OCI-LY7 (cell line): ENCODE measurements at regions not wholly inside any gene's neighbourhood (a gene's known extent, or its start where the extent isn't known, plus 50 kb on each side); places are given as distances from the start of the nearest gene placed in this dataset.

Source experiments
- EZH2phosphoT487 ChIP-seq: fragments of 200-600 bp; sonication (generic); IDR thresholded peaks from 2 replicates; pipeline ENCODE4 v1.6.1; 2018; ENCODE audit warnings: low read depth, borderline replicate concordance, mild to moderate bottlenecking, mixed run types, antibody characterized with exemption, low read length, moderate library complexity, mixed read lengths
- TF ChIP-seq, protein P1 (sequence below): fragments of 200-600 bp; sonication (generic); conservative IDR thresholded peaks from 2 replicates; pipeline ENCODE4 v1.5.1; 2014; ENCODE audit warnings: mild to moderate bottlenecking, antibody characterized with exemption, low read length, moderate library complexity, mixed read lengths

DNA sequence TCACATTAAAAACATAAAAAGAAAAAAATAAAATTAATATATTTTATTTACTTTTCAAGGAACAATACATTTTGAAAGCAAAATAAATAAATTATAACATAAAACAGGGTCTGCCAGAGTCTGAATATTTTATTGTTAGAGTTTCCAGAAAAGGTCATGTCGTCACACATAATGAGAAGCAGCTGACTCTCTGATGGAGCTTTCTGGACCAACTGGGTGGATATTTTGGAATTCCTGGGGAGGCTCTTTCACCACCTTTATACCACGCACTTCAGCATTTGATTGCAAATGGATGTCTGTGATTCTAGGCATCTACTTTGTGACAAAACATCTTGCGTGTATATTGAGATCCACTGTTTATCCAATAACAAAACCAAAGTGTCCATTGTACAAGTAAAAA, 455.0 kb upstream of the CCDC179 start:
- TF ChIP-seq EZH2phosphoT487, result no peak
- TF ChIP-seq, protein P1, sequence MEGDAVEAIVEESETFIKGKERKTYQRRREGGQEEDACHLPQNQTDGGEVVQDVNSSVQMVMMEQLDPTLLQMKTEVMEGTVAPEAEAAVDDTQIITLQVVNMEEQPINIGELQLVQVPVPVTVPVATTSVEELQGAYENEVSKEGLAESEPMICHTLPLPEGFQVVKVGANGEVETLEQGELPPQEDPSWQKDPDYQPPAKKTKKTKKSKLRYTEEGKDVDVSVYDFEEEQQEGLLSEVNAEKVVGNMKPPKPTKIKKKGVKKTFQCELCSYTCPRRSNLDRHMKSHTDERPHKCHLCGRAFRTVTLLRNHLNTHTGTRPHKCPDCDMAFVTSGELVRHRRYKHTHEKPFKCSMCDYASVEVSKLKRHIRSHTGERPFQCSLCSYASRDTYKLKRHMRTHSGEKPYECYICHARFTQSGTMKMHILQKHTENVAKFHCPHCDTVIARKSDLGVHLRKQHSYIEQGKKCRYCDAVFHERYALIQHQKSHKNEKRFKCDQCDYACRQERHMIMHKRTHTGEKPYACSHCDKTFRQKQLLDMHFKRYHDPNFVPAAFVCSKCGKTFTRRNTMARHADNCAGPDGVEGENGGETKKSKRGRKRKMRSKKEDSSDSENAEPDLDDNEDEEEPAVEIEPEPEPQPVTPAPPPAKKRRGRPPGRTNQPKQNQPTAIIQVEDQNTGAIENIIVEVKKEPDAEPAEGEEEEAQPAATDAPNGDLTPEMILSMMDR, result no peak
